Neutrophil (primary cell): ENCODE measurements at regions not wholly inside any gene's neighbourhood (a gene's known extent, or its start where the extent isn't known, plus 50 kb on each side); places are given as distances from the start of the nearest gene placed in this dataset.

Experiments used
- H3K27ac ChIP-seq: fragments of 200-600 bp; sonication (generic); 2 replicates; pipeline ENCODE4 v1.5.1; 2016; ENCODE audit warnings: mild to moderate bottlenecking, moderate library complexity
- H3K27me3 ChIP-seq: fragments of 200-600 bp; sonication (generic); 2 replicates; pipeline ENCODE4 v1.6.0; 2016; ENCODE audit warnings: mild to moderate bottlenecking
- H3K36me3 ChIP-seq: fragments of 200-600 bp; sonication (generic); 2 replicates; pipeline ENCODE4 v1.5.1; 2017
- H3K4me1 ChIP-seq, 2 experiments: fragments of 200-600 bp in 1 of 2; sonication (generic) in 1 of 2; 1 replicate in 1 of 2; 2 replicates in 1 of 2; pipeline versions ENCODE4 v1.5.1 to v1.6.1; 2013 to 2016; ENCODE audit warnings: low read depth in 1 of 2, low read length in 1 of 2, mild to moderate bottlenecking in 1 of 2, moderate library complexity in 1 of 2; ENCODE audit not compliant: control insufficient read depth in 1 of 2, insufficient read depth in 1 of 2
- H3K4me3 ChIP-seq, 2 experiments: fragments of 200-600 bp in 1 of 2; sonication (generic) in 1 of 2; 1 replicate in 1 of 2; 2 replicates in 1 of 2; pipeline ENCODE4 v1.5.1; 2013 to 2016; ENCODE audit warnings: low read depth in 1 of 2, low read length in 1 of 2, mild to moderate bottlenecking in 1 of 2, moderate library complexity in 1 of 2
- H3K9me3 ChIP-seq: fragments of 200-600 bp; sonication (generic); 2 replicates; pipeline ENCODE4 v1.5.1; 2016
- CTCF ChIP-seq: fragments of 200-600 bp; sonication (generic); IDR thresholded peaks from 2 replicates; pipeline ENCODE4 v1.5.1; 2016; ENCODE audit warnings: antibody characterized with exemption

GRCh38 chr9:80025796-80026520 is 454.2 kb downstream of the TLE4 start:
- H3K4me3 ChIP-seq, result no peak overlapping the region
- H3K4me1 ChIP-seq, result no peaks in the 10 kb centered on the region
- no peak for TF ChIP-seq CTCF
- H3K27ac ChIP-seq, result no peak overlapping the region
- no peaks in the 10 kb centered on the region for H3K9me3 ChIP-seq
- no peaks in the 10 kb centered on the region for H3K27me3 ChIP-seq
- H3K36me3 ChIP-seq, result no peaks in the 10 kb centered on the region

DNA sequence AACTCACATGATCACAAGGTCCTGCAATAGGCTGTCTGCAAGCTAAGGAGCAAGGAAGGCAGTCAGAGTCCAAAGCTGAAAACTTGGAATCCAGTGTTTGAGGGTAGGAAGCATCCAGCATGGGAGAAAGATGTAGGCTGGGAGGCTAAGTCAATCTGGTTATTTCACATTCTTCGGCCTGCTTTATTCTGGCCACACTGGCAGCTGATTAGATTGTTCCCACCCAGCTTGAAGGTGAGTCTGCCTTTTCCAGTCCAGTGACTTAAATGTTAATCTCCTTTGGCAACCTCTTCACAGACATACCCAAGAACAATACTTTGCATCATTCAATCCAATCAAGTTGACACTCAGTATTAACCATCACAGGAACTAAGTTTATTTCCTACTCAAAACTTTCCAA is 453.4 kb downstream of the TLE4 start:
- TF ChIP-seq CTCF, result no peak
- H3K4me3 ChIP-seq, result no peak overlapping the region
- no peaks in the 10 kb centered on the region for H3K27me3 ChIP-seq
- no peak overlapping the region for H3K27ac ChIP-seq
- H3K36me3 ChIP-seq, result no peaks in the 10 kb centered on the region
- H3K4me1 ChIP-seq, result no peaks in the 10 kb centered on the region
- no peaks in the 10 kb centered on the region for H3K9me3 ChIP-seq

- H3K27ac ChIP-seq, result no peak overlapping the region
- no peaks in the 10 kb centered on the region for H3K27me3 ChIP-seq
- TF ChIP-seq CTCF, result no peak
- no peak overlapping the region for H3K4me3 ChIP-seq
- H3K9me3 ChIP-seq, result no peaks in the 10 kb centered on the region
- no peaks in the 10 kb centered on the region for H3K36me3 ChIP-seq
- no peaks in the 10 kb centered on the region for H3K4me1 ChIP-seq
Observed at GRCh38 chr9:80020530-80020929, 448.8 kb downstream of the TLE4 start.

GRCh38 chr9:80020056-80020455 is 448.3 kb downstream of the TLE4 start:
- H3K27ac ChIP-seq, result no peak overlapping the region
- H3K4me3 ChIP-seq, result no peak overlapping the region
- no peak for TF ChIP-seq CTCF
- no peaks in the 10 kb centered on the region for H3K9me3 ChIP-seq
- H3K36me3 ChIP-seq, result no peaks in the 10 kb centered on the region
- H3K27me3 ChIP-seq, result no peaks in the 10 kb centered on the region
- H3K4me1 ChIP-seq, result no peaks in the 10 kb centered on the region

- Histone ChIP-seq H3K36me3 (no peaks in the 10 kb centered on the region), H3K27me3 (no peaks in the 10 kb centered on the region), H3K4me3 (no peak overlapping the region), H3K9me3 (no peaks in the 10 kb centered on the region), H3K27ac (no peak overlapping the region), H3K4me1 (no peaks in the 10 kb centered on the region)
- TF ChIP-seq CTCF, result no peak
Observed at GRCh38 chr9:80013891-80014290, 442.1 kb downstream of the TLE4 start.
